GM23338 (cell line): ENCODE measurements at regions not wholly inside any gene's neighbourhood (a gene's known extent, or its start where the extent isn't known, plus 50 kb on each side); places are given as distances from the start of the nearest gene placed in this dataset.

Experiments
- ATAC-seq: fragments of 200-7000 bp; cut with Tn5 transposase; 3 replicates; pipeline ENCODE4 v1.9.1; 2020
- DNase-seq: peaks from one replicate; pipeline ENCODE4 v3.0.0-alpha.2; 2015; ENCODE audit warnings: low spot score
- H2AFZ ChIP-seq: fragments of 200-600 bp; sonication (generic); 2 replicates; pipeline ENCODE4 v1.8.0; 2016; ENCODE audit warnings: antibody characterized with exemption, mild to moderate bottlenecking, moderate library complexity
- H3F3A ChIP-seq: fragments of 200-600 bp; sonication (generic); replicated peaks from 2 replicates; pipeline ENCODE4 v1.8.0; 2017; ENCODE audit warnings: antibody characterized with exemption, mixed run types, low read depth
- H3K27ac ChIP-seq: fragments of 200-600 bp; sonication (generic); 2 replicates; pipeline ENCODE4 v1.6.1; 2016; ENCODE audit warnings: low read depth
- H3K27me3 ChIP-seq: fragments of 200-600 bp; sonication (generic); 2 replicates; pipeline ENCODE4 v1.8.0; 2016; ENCODE audit warnings: mild to moderate bottlenecking, mixed run types, moderate library complexity; ENCODE audit not compliant: insufficient read depth
- H3K36me3 ChIP-seq: fragments of 200-600 bp; sonication (generic); 2 replicates; pipeline ENCODE4 v1.8.0; 2016; ENCODE audit warnings: mild to moderate bottlenecking; ENCODE audit not compliant: insufficient read depth
- H3K4me1 ChIP-seq: fragments of 200-600 bp; sonication (generic); 2 replicates; pipeline ENCODE4 v1.8.0; 2016; ENCODE audit warnings: mild to moderate bottlenecking, moderate library complexity; ENCODE audit not compliant: insufficient read depth
- H3K4me2 ChIP-seq: fragments of 200-600 bp; sonication (generic); 2 replicates; pipeline ENCODE4 v1.7.1; 2017; ENCODE audit warnings: mixed run types
- H3K4me3 ChIP-seq: fragments of 200-600 bp; sonication (generic); 2 replicates; pipeline ENCODE4 v1.6.1; 2016; ENCODE audit warnings: mixed run types
- H3K79me2 ChIP-seq: fragments of 200-600 bp; sonication (generic); replicated peaks from 2 replicates; pipeline ENCODE4 v1.8.0; 2017; ENCODE audit warnings: mild to moderate bottlenecking; ENCODE audit not compliant: insufficient read depth
- H3K9me2 ChIP-seq: fragments of 200-600 bp; sonication (generic); 2 replicates; pipeline ENCODE4 v1.8.0; 2017; ENCODE audit not compliant: insufficient read depth
- H4K20me1 ChIP-seq: fragments of 200-600 bp; sonication (generic); replicated peaks from 2 replicates; pipeline ENCODE4 v1.8.0; 2017; ENCODE audit warnings: mild to moderate bottlenecking; ENCODE audit not compliant: insufficient read depth
- H3K27ac Mint-ChIP-seq: 2 replicates; pipeline ENCODE4 v1.8.0; 2020; ENCODE audit warnings: inconsistent platforms, mild to moderate bottlenecking, moderate library complexity, mixed read lengths
- H3K27me3 Mint-ChIP-seq: 3 replicates; pipeline ENCODE4 v1.8.0; 2022; ENCODE audit warnings: low read depth, mild to moderate bottlenecking, moderate library complexity, mixed read lengths, inconsistent platforms; ENCODE audit not compliant: insufficient read depth, poor library complexity
- H3K36me3 Mint-ChIP-seq: 3 replicates; pipeline ENCODE4 v1.8.0; 2021; ENCODE audit warnings: low read depth, mild to moderate bottlenecking, inconsistent platforms, moderate library complexity, mixed read lengths
- H3K4me1 Mint-ChIP-seq: 3 replicates; pipeline ENCODE4 v1.8.0; 2020; ENCODE audit warnings: mild to moderate bottlenecking, inconsistent platforms, mixed read lengths
- H3K4me3 Mint-ChIP-seq: 3 replicates; pipeline ENCODE4 v1.8.0; 2021; ENCODE audit warnings: moderate library complexity, mild to moderate bottlenecking, inconsistent platforms, mixed read lengths
- H3K9me3 Mint-ChIP-seq: 3 replicates; pipeline ENCODE4 v1.8.0; 2020; ENCODE audit warnings: moderate library complexity, mild to moderate bottlenecking, inconsistent platforms, mixed read lengths
- CREB1 ChIP-seq: fragments of 250-450 bp; sonication (Bioruptor Pico); IDR thresholded peaks from 2 replicates; pipeline ENCODE4 v1.5.0; 2020; ENCODE audit warnings: low read depth, mild to moderate bottlenecking, moderate library complexity
- EZH2 ChIP-seq: fragments of 200-600 bp; sonication (generic); IDR thresholded peaks from one replicate; pipeline ENCODE4 v1.8.0; 2017; ENCODE audit warnings: antibody characterized with exemption, mild to moderate bottlenecking, low read depth; ENCODE audit not compliant: unreplicated experiment
- EZH2phosphoT487 ChIP-seq: fragments of 200-600 bp; sonication (generic); IDR thresholded peaks from one replicate; pipeline ENCODE4 v1.8.1; 2018; ENCODE audit warnings: antibody characterized with exemption; ENCODE audit not compliant: unreplicated experiment
- JUNB ChIP-seq: IDR thresholded peaks from one replicate; pipeline ENCODE4 v1.6.1; 2016; ENCODE audit warnings: antibody characterized with exemption; ENCODE audit not compliant: unreplicated experiment
- POLR2AphosphoS5 ChIP-seq: IDR thresholded peaks from 2 replicates; pipeline ENCODE4 v1.6.1; 2016; ENCODE audit warnings: antibody characterized with exemption, low read depth
- STAT1 ChIP-seq: IDR thresholded peaks from one replicate; pipeline ENCODE4 v1.6.1; 2016; ENCODE audit warnings: antibody characterized with exemption; ENCODE audit not compliant: unreplicated experiment
- ZNF331 ChIP-seq: fragments of 250-450 bp; sonication (Bioruptor Pico); IDR thresholded peaks from 2 replicates; pipeline ENCODE4 v1.5.0; 2020; ENCODE audit warnings: low read depth, mild to moderate bottlenecking, moderate library complexity
- TF ChIP-seq, protein P1 (sequence below): IDR thresholded peaks from 2 replicates; pipeline ENCODE4 v1.6.1; 2016; ENCODE audit warnings: antibody characterized with exemption
- TF ChIP-seq, protein P2 (sequence below), 2 experiments: fragments of 200-600 bp in 1 of 2; sonication (generic) in 1 of 2; conservative IDR thresholded peaks; 2 replicates each; pipeline versions ENCODE4 v1.5.1 to v1.6.1; 2016 to 2017; ENCODE audit warnings: antibody characterized with exemption in 2 of 2, low read depth in 2 of 2, mild to moderate bottlenecking in 2 of 2, moderate library complexity in 1 of 2
- TF ChIP-seq, protein P3 (sequence below): IDR thresholded peaks from one replicate; pipeline ENCODE4 v1.6.1; 2018; ENCODE audit warnings: antibody characterized with exemption; ENCODE audit not compliant: unreplicated experiment
- TF ChIP-seq, protein P4 (sequence below): fragments of 250-450 bp; sonication (Bioruptor Pico); IDR thresholded peaks from 2 replicates; pipeline ENCODE4 v1.5.0; 2020; ENCODE audit warnings: mild to moderate bottlenecking, moderate library complexity

DNA sequence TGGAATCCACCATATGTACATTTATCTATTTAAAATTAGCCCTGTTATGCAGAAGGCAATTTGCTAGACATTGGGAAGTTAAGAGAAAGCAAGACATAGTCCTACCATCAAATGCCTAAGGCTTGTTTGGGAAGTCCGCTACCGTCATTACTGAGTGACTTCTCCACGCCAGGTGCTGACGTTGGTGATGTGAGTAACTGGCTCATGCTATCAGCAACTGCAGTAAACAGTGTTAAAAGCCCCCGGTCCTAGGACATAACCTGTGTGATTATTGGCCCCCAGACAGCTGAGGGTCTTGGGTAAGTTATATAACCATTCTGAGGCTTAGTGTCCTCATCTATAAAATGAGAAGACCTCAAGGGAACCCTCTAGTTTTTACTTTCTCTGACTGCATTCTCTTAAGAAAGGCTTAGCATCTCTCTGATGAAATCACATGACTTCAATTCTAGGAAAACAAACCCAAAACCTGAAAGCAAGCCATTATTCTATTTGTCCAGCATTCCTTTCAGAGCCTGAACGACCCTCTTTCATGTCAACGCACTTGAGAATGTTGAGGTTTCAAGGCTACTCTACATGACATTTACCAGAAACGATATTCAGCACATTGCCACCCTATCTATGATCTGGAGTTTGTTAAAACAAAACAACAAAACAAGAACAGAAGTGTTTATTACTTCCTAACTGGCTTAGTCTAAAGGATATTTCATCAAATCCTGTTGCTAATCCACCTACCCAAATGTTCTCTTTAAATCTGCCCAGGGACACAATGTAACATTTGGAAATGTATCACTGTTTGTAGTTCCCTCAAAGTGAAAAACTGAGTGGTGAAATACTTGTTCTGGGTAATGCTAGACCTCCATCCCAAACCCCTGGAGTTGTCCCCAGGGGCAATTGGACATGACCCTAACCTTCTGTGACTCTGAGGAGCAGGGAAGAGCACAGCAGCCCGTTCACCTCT is 133.8 kb downstream of the BTBD3 start (continued):
- TF ChIP-seq JUNB (no peak), STAT1 (no peak), EZH2phosphoT487 (no peak), CREB1 (CRISPR knock-in tag) (no peak), POLR2AphosphoS5 (no peak), ZNF331 (CRISPR knock-in tag) (no peak), EZH2 (no peak)
- TF ChIP-seq, protein P1, sequence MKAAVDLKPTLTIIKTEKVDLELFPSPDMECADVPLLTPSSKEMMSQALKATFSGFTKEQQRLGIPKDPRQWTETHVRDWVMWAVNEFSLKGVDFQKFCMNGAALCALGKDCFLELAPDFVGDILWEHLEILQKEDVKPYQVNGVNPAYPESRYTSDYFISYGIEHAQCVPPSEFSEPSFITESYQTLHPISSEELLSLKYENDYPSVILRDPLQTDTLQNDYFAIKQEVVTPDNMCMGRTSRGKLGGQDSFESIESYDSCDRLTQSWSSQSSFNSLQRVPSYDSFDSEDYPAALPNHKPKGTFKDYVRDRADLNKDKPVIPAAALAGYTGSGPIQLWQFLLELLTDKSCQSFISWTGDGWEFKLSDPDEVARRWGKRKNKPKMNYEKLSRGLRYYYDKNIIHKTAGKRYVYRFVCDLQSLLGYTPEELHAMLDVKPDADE = no peak
- TF ChIP-seq, protein P2, sequence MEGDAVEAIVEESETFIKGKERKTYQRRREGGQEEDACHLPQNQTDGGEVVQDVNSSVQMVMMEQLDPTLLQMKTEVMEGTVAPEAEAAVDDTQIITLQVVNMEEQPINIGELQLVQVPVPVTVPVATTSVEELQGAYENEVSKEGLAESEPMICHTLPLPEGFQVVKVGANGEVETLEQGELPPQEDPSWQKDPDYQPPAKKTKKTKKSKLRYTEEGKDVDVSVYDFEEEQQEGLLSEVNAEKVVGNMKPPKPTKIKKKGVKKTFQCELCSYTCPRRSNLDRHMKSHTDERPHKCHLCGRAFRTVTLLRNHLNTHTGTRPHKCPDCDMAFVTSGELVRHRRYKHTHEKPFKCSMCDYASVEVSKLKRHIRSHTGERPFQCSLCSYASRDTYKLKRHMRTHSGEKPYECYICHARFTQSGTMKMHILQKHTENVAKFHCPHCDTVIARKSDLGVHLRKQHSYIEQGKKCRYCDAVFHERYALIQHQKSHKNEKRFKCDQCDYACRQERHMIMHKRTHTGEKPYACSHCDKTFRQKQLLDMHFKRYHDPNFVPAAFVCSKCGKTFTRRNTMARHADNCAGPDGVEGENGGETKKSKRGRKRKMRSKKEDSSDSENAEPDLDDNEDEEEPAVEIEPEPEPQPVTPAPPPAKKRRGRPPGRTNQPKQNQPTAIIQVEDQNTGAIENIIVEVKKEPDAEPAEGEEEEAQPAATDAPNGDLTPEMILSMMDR (conservative IDR thresholded peaks at IDR 0.05; ENCODE audit: low read depth in 2 of 2) = no peak
- TF ChIP-seq, protein P3, sequence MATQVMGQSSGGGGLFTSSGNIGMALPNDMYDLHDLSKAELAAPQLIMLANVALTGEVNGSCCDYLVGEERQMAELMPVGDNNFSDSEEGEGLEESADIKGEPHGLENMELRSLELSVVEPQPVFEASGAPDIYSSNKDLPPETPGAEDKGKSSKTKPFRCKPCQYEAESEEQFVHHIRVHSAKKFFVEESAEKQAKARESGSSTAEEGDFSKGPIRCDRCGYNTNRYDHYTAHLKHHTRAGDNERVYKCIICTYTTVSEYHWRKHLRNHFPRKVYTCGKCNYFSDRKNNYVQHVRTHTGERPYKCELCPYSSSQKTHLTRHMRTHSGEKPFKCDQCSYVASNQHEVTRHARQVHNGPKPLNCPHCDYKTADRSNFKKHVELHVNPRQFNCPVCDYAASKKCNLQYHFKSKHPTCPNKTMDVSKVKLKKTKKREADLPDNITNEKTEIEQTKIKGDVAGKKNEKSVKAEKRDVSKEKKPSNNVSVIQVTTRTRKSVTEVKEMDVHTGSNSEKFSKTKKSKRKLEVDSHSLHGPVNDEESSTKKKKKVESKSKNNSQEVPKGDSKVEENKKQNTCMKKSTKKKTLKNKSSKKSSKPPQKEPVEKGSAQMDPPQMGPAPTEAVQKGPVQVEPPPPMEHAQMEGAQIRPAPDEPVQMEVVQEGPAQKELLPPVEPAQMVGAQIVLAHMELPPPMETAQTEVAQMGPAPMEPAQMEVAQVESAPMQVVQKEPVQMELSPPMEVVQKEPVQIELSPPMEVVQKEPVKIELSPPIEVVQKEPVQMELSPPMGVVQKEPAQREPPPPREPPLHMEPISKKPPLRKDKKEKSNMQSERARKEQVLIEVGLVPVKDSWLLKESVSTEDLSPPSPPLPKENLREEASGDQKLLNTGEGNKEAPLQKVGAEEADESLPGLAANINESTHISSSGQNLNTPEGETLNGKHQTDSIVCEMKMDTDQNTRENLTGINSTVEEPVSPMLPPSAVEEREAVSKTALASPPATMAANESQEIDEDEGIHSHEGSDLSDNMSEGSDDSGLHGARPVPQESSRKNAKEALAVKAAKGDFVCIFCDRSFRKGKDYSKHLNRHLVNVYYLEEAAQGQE = no peak

DNA sequence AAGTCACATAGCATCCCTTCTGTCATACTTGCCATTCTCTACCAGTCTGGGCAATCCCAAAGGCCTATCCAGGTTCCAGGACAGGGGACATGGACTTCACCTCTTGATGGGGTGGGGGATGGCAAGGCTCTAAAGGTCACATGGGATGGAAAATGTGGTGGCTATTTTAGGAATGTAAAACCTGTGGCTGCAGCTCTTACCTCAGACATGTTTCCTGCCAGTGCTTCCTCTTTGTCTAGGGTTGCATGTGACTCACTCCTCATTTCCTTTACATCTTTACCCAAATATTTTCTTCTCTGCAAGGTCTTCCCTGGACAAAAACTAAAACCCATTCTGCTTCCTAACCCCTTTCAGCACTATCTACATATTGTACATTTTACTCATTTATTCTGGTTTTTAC is 135.7 kb downstream of the BTBD3 start:
- Histone ChIP-seq H4K20me1 (no peaks in the 10 kb centered on the region; the same call in 1 of the 2 replicates), H3K27ac (no peak overlapping the region), H3K9me2 (peaks cover 4% of the 10 kb centered on the region; the same call in 1 of the 2 replicates), H3K4me3 (no peak overlapping the region), H3K27me3 (no peaks in the 10 kb centered on the region), H3K36me3 (no peaks in the 10 kb centered on the region), H2AFZ (no peak overlapping the region), H3K4me1 (no peaks in the 10 kb centered on the region), H3F3A (no peaks in the 10 kb centered on the region), H3K4me2 (no peak overlapping the region), H3K79me2 (no peaks in the 10 kb centered on the region)
- Mint-ChIP-seq H3K27ac (no peak overlapping the region), H3K4me3 (no peak overlapping the region), H3K4me1 (peaks cover 16% of the 10 kb centered on the region), H3K36me3 (no peaks in the 10 kb centered on the region), H3K27me3 (no peaks in the 10 kb centered on the region), H3K9me3 (no peaks in the 10 kb centered on the region)
- DNase-seq = peak; percentile 12
- ATAC-seq = no peak
- TF ChIP-seq EZH2 = no peak
- TF ChIP-seq, protein P4, sequence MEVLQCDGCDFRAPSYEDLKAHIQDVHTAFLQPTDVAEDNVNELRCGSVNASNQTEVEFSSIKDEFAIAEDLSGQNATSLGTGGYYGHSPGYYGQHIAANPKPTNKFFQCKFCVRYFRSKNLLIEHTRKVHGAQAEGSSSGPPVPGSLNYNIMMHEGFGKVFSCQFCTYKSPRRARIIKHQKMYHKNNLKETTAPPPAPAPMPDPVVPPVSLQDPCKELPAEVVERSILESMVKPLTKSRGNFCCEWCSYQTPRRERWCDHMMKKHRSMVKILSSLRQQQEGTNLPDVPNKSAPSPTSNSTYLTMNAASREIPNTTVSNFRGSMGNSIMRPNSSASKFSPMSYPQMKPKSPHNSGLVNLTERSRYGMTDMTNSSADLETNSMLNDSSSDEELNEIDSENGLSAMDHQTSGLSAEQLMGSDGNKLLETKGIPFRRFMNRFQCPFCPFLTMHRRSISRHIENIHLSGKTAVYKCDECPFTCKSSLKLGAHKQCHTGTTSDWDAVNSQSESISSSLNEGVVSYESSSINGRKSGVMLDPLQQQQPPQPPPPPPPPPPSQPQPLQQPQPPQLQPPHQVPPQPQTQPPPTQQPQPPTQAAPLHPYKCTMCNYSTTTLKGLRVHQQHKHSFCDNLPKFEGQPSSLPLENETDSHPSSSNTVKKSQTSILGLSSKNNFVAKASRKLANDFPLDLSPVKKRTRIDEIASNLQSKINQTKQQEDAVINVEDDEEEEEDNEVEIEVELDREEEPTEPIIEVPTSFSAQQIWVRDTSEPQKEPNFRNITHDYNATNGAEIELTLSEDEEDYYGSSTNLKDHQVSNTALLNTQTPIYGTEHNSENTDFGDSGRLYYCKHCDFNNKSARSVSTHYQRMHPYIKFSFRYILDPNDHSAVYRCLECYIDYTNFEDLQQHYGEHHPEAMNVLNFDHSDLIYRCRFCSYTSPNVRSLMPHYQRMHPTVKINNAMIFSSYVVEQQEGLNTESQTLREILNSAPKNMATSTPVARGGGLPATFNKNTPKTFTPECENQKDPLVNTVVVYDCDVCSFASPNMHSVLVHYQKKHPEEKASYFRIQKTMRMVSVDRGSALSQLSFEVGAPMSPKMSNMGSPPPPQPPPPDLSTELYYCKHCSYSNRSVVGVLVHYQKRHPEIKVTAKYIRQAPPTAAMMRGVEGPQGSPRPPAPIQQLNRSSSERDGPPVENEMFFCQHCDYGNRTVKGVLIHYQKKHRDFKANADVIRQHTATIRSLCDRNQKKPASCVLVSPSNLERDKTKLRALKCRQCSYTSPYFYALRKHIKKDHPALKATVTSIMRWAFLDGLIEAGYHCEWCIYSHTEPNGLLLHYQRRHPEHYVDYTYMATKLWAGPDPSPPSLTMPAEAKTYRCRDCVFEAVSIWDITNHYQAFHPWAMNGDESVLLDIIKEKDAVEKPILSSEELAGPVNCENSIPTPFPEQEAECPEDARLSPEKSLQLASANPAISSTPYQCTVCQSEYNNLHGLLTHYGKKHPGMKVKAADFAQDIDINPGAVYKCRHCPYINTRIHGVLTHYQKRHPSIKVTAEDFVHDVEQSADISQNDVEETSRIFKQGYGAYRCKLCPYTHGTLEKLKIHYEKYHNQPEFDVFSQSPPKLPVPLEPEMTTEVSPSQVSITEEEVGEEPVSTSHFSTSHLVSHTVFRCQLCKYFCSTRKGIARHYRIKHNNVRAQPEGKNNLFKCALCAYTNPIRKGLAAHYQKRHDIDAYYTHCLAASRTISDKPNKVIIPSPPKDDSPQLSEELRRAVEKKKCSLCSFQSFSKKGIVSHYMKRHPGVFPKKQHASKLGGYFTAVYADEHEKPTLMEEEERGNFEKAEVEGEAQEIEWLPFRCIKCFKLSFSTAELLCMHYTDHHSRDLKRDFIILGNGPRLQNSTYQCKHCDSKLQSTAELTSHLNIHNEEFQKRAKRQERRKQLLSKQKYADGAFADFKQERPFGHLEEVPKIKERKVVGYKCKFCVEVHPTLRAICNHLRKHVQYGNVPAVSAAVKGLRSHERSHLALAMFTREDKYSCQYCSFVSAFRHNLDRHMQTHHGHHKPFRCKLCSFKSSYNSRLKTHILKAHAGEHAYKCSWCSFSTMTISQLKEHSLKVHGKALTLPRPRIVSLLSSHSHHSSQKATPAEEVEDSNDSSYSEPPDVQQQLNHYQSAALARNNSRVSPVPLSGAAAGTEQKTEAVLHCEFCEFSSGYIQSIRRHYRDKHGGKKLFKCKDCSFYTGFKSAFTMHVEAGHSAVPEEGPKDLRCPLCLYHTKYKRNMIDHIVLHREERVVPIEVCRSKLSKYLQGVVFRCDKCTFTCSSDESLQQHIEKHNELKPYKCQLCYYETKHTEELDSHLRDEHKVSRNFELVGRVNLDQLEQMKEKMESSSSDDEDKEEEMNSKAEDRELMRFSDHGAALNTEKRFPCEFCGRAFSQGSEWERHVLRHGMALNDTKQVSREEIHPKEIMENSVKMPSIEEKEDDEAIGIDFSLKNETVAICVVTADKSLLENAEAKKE (CRISPR knock-in tag) = no peak
